NCI-H146 (cell line): ENCODE measurements at regions not wholly inside any gene's neighbourhood (a gene's known extent, or its start where the extent isn't known, plus 50 kb on each side); places are given as distances from the start of the nearest gene placed in this dataset.

Source experiments
- DNase-seq: peaks from one replicate; lab custom pipeline; 2025; lab: John Stamatoyannopoulos, UW

GRCh38 chr2:16018277-16019059 is 78.1 kb downstream of the MYCN start:
- no peak for DNase-seq

DNA sequence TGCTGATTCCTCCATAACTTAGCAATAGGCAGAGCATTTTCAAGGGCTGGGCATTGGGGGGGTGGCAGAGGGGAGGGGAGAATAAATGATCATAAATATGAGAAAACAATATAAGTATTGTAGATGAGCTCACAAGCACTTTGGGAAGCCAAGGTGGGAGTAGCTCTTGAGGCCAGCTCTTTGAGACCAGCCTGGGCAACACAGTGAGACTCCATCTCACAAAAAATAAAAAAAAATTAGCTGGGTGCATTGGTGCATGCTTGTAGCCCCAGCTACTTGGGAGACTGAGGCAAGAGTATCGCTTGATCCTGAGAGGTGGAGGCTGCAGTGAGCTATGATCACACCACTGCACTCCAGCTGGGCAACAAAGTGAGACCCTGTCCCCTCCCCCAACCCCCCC is 75.9 kb downstream of the MYCN start:
- DNase-seq = no peak

- no peak for DNase-seq
Observed at GRCh38 chr2:16015903-16016265, 75.5 kb downstream of the MYCN start.

GRCh38 chr2:16015210-16015902 is 75.0 kb downstream of the MYCN start:
- no peak for DNase-seq

DNA sequence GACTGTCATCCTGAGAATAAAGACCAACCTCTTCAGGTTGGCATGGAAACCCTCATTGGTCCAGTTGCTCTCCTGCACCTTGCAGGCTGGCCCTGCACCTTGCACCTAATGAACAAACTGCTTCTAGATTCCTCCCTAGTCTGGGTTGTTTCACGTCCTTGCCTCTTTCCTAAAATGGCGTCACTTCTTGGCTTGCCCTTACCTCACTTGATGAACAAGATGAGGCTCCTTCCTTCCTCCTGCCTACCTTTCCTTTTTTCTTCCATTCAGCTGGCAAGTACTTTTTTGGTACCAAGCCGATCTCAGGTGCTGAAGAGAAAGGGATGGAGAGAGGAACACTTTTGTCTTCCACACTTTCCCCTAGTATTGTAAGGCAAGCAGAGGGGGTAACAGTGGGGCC is 74.5 kb downstream of the MYCN start:
- DNase-seq = no peak

- peak; percentile 87 for DNase-seq
Observed at GRCh38 chr2:16014041-16014787, 73.9 kb downstream of the MYCN start.

DNA sequence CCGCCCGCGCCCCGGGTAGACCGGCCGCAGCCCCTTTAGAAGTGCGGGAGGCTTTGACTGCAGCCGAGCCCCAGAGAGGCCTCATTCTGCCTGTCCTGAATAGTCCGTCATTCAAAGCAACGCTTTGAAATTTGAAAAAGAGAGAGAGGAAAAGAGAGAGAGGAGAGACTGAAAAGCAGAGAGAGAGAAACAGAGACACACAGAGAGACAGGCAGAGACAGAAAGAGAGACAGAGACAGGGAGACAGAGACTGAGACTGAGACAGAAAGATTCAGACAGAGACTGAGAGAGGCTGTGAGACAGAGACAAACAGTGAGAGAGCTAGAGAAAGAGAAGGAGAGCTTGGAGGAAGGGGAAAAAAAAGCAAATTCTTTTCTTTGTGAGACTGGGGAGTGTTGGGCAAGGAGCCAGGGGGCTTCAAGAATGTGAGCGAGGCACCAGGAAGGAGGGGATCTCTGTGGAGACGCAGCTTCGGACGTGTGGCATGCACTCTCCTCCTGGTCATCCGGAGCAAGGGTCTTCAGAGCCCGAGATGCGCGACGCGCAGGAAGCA is 73.1 kb downstream of the MYCN start:
- DNase-seq = peak; percentile 60

DNA sequence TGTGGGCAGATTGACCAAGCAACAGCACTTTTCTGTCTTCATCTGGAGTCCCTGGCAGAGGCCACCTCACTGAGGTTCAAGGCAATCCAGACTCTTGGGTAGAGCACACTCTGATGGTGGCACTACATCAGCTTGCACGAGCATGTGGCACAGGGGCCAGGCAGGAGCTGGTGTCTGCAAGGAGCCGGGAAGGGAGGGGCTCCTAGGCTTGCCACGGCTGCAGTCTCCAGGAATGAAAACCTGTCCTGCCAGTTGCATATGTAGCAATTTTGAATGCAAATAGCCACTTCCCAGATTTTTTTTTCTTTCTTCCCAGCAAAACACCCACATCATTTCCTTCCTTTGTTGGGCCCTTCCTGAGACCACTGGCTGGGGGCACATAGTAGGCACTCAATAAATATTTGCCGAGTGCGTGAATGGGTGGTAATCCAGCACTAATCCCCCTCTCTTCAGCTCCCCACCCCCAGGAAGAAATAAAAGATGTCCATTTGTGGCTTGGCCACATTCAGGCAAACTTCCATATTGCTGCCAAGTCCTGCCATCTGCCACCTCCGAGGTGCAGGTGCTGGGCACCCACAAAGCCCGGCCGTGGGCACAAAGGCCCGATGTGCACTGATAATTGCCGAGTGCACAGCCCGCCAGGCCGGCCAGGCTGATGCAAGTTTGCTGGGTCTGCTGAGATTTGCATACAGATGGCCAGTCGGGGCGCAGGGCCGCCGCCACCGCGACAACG is 72.4 kb downstream of the MYCN start:
- DNase-seq = peak; percentile 82

- no peak for DNase-seq
Observed at GRCh38 chr2:16012029-16012596, 71.8 kb downstream of the MYCN start.

- no peak for DNase-seq
Observed at GRCh38 chr2:16011621-16011960, 71.2 kb downstream of the MYCN start.

DNA sequence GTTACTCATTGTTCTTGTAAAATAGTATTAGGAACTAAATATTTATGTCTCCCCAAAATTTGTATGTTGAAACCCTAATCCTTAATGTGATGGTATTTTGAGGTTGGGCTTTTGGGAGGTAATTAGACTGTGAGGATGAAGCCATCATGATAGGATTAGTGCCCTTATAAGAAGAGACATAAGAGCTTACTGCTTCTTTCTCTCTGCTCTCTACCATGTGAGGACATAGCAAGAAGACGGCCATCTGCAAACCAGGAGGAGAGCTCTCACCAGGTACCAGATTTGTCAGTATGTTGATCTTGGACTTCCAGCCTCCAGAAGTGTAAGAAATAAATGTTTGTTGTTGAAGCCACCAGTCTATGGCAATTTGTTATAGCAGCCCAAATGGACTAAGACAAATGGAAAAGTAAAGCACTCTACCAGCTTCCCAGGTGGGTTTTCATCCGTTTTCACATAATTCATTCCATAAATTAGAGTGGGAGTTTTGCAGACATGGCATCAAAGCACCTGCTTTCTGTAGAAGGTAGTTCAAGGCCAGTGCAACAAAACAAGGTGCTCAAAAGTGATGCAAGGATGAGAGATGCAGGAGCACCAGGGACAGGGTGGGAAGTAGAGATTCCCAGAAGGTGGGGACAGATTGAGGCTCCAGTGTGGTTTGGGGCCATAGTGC is 70.7 kb downstream of the MYCN start:
- DNase-seq = no peak

DNA sequence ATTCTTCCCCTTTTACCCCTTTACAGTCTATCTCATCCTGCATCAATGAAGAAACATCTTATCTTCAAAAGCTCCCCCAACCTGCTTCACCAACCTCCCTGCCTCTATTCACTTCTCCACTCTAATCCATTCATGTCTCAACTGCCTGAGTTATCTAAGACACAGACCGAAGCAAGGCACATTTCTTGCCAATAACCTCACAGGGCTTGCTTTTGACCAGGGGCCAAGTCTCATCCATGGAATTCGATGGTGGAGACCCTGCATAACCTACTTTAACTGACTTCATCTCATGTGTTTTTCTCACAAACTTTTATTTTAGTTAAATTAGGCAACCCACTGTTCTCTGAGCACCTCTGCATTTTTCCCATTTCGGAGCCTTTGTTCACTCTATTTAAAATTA is 69.7 kb downstream of the MYCN start:
- no peak for DNase-seq

GRCh38 chr2:16009560-16009959 is 69.2 kb downstream of the MYCN start:
- DNase-seq = no peak

DNA sequence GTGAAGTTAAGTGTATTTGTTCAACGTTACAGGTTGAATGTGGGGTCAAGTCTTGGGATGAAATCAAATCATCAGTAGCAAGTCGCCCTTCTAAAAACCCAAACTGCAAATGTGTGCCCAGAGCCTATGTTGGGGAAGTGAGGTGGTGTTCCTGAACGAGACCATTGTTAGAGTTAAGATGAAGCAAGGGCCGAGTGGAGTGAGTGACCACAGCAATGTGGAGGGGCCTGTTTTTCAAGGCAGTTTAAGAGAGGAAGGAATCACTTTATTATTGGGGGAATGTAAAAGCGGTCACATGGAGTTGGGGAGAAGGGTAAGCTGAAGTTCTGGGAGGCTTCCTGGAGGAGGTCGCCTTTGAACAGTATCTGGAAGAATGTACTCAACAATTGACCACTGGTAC is 68.5 kb downstream of the MYCN start:
- DNase-seq = no peak

DNA sequence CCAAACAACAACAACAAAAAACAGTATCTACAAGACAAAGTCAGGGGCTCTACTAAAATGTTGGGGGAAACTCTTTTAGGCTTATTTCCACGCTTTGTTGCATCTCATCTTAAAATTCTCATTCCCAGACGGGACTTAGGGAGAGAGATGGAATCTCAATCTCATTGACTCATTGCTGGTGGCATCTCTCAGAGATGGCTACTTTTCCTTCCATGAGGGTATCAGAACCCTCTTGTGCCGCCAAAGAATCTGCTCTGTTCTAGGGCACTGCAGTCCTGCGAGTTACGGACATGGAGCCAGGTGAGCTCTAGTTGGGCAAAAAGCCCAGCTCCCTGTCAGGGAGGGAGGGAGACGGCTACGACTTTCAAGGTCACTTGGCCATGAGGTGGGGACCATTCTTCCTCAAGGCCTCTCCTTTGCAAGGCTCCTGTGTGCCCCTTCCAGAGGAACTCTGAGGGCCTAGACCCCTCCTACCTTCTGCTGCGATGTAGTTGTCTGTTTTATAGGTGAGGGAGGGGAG is 68.0 kb downstream of the MYCN start:
- DNase-seq = no peak

DNA sequence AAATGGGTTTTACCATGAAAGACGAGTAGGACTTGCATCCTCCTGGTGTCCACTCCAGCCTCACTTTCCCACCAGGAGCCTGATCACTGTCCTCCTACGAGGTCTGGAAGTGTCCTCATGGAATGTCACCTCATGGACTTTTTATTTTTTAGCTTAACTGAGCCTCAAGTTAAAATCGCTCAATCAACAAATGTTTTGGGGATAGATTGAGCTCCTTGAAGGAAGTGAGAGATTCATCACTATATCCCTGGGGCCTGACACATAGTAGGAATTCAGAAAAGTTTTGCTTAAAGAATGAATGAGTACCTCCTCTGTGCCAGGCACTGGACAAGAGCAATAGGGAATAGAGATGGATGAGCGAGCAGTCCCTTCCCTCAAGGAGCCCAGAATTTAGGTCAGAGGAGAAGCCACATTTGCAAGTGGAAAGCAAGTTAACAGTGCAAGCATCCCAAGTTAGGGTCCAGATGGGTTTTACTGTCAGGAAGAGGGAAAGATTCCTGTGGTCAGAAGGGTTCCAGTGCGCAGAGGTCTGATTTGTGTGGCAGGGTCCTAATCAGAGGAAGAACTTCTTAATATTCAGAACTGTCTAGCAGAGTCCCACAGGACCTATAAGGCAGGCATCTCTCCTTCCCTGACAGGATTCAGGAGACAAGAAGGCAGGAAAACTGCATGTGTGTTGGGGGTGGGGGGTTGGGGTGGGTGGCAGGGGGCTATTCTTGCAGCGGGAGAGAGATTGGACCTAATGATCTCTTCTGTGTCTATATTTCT is 67.0 kb downstream of the MYCN start:
- no peak for DNase-seq

DNA sequence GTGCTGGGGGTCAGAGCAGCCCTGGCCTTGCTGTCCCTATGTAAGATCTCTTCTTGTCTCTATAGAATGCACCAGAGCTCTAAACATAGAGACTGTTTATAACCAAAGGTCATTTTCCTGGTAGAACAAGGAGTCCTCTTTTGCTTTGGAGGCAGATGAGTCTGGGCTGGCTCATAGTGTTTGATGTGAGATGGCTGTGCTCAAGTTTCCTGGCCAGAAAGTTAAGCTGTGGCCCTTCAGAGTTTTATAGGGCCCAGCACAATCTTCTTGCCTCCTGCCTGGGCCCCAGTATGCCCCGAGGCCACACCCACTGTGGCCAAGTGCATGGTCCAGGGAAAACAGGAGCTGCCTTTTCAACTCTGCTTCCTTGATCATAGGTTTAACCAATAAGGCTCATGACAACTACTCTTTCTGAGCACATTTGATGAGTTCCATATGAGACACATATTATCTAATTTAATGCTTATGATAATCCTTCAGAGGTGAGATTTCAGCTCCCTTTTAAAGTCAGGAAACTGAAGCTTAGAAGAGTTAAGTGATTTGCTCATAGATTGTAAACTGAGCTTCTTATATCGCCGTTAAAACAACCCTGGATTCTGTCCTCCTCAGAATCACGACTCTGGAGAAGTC is 66.3 kb downstream of the MYCN start:
- no peak for DNase-seq

GRCh38 chr2:16005816-16006536 is 65.6 kb downstream of the MYCN start:
- DNase-seq = peak; percentile 3

- DNase-seq = no peak
Observed at GRCh38 chr2:16005389-16005788, 65.0 kb downstream of the MYCN start.
